Left lung (tissue), 4 donors: ENCODE measurements at regions not wholly inside any gene's neighbourhood (a gene's known extent, or its start where the extent isn't known, plus 50 kb on each side); places are given as distances from the start of the nearest gene placed in this dataset.

Experiments
- ATAC-seq: fragments of 200-7000 bp; cut with Tn5 transposase; one replicate; pipeline ENCODE4 v1.9.1; 2020; ENCODE audit warnings: moderate library complexity
- DNase-seq, 4 donors: peaks; one replicate each; pipeline ENCODE4 v3.0.0-alpha.2; 2013 to 2020
- H3K27ac ChIP-seq, 2 donors: fragments of 200-600 bp; sonication (generic) in 1 of 2; one replicate each; pipeline versions ENCODE4 v1.5.0 to v1.8.0; 2020 to 2021
- H3K27me3 ChIP-seq, 2 donors: fragments of 200-600 bp; sonication (generic) in 1 of 2; one replicate each; pipeline versions ENCODE4 v1.5.0 to v1.8.0; 2020 to 2021
- H3K36me3 ChIP-seq, 2 donors: fragments of 200-600 bp; sonication (generic) in 1 of 2; one replicate each; pipeline versions ENCODE4 v1.5.0 to v1.8.0; 2020 to 2021
- H3K4me1 ChIP-seq, 2 donors: fragments of 200-600 bp; one replicate each; pipeline ENCODE4 v1.8.0; 2021
- H3K4me3 ChIP-seq, 2 donors: fragments of 200-600 bp; sonication (generic) in 1 of 2; one replicate each; pipeline versions ENCODE4 v1.5.0 to v1.8.0; 2020 to 2021; ENCODE audit warnings: mild to moderate bottlenecking in 1 of 2
- H3K9me3 ChIP-seq, 2 donors: fragments of 200-600 bp; sonication (generic) in 1 of 2; one replicate each; pipeline versions ENCODE4 v1.5.0 to v1.8.0; 2020 to 2021
- CTCF ChIP-seq, 2 donors: fragments of 200-600 bp; sonication (generic) in 1 of 2; IDR thresholded peaks; one replicate each; pipeline versions ENCODE4 v1.5.0 to v1.8.0; 2021; ENCODE audit warnings: antibody characterized with exemption in 2 of 2
- intact Hi-C, 2 donors: fragments of 100-400 bp; cut with DNase I; formaldehyde crosslinking; loops; one replicate each; pipeline versions ENCODE4 v1.11.2 to v1.14.2; 2022
- donor health status: DM: no; HTN: yes; CAD: no.
- donor health status: DM: no; HTN: no; CAD: no.

GRCh38 chr1:95854457-95854856 lies 620.4 kb downstream of the RWDD3 start:
- no peak overlapping the region for H3K4me3 ChIP-seq
- H3K4me1 ChIP-seq = no peaks in the 10 kb centered on the region
- DNase-seq (peak in 1 of 4 donors; percentile 45), ATAC-seq (no peak)
- no peak for TF ChIP-seq CTCF (IDR thresholded peaks at IDR 0.05)
- intact Hi-C loops = no loop called here
- no peaks in the 10 kb centered on the region for H3K27me3 ChIP-seq
- H3K9me3 ChIP-seq = peaks cover 0 to 10% of the 10 kb centered on the region in 2 donors
- H3K27ac ChIP-seq = no peak overlapping the region
- H3K36me3 ChIP-seq = no peaks in the 10 kb centered on the region

- ATAC-seq (no peak), DNase-seq (no peak)
- H3K4me3 ChIP-seq = no peak overlapping the region
- no peak overlapping the region for H3K27ac ChIP-seq
- intact Hi-C loops = no loop called here
- no peaks in the 10 kb centered on the region for H3K9me3 ChIP-seq
- no peaks in the 10 kb centered on the region for H3K4me1 ChIP-seq
- H3K36me3 ChIP-seq = no peaks in the 10 kb centered on the region
- TF ChIP-seq CTCF (IDR thresholded peaks at IDR 0.05) = no peak
- no peaks in the 10 kb centered on the region for H3K27me3 ChIP-seq
Observed at GRCh38 chr1:95863086-95863485, 629.1 kb downstream of the RWDD3 start.

- ATAC-seq (no peak), DNase-seq (no peak)
- no peaks in the 10 kb centered on the region for H3K27me3 ChIP-seq
- no peak overlapping the region for H3K27ac ChIP-seq
- H3K36me3 ChIP-seq = no peaks in the 10 kb centered on the region
- no peaks in the 10 kb centered on the region for H3K4me1 ChIP-seq
- intact Hi-C loops = no loop called here
- H3K4me3 ChIP-seq = no peak overlapping the region
- no peak for TF ChIP-seq CTCF (IDR thresholded peaks at IDR 0.05)
- peaks cover 0 to 2% of the 10 kb centered on the region in 2 donors for H3K9me3 ChIP-seq
Observed at GRCh38 chr1:95865769-95866168, 631.8 kb downstream of the RWDD3 start.

- H3K36me3 ChIP-seq = no peaks in the 10 kb centered on the region
- intact Hi-C loops = no loop called here
- no peak for DNase-seq
Observed at GRCh38 chr1:95876276-95876675, 642.3 kb downstream of the RWDD3 start.

DNA sequence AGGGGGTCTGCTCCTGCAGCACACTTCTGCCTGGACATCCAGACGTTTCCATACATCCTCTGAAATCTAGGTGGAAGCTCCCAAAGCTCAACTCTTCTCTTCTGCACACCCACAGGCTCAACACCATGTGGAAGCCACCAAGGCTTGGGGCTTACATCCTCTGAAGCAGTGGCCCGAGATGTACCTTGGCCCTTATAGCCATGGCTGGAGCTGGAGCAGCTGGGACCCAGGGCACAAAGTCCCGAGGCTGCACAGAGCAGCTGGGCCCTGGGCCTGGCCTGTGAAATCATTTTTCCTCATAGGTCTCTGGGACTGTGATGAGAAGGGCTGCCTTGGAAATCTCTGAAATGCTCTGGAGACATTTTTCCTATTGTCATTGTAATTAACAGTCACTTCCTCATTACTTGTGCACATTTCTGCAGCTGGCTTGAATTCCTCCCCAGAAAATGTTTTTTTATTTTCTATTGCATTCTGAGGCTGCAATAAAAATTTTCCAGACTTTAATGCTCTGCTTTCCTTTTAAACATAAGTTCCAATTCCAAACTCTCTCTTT lies 645.6 kb downstream of the RWDD3 start:
- no peak for ATAC-seq
- no peak overlapping the region for H3K27ac ChIP-seq
- H3K4me3 ChIP-seq = no peak overlapping the region
- no peaks in the 10 kb centered on the region for H3K27me3 ChIP-seq
- peaks cover 0 to 9% of the 10 kb centered on the region in 2 donors for H3K9me3 ChIP-seq
- no peaks in the 10 kb centered on the region for H3K36me3 ChIP-seq
- intact Hi-C loops = no loop called here
- no peaks in the 10 kb centered on the region for H3K4me1 ChIP-seq
- no peak for TF ChIP-seq CTCF (IDR thresholded peaks at IDR 0.05)
- DNase-seq = no peak

More at GRCh38 chr1:95876276-95876675, 642.3 kb downstream of the RWDD3 start:
- Histone ChIP-seq H3K27me3 (no peaks in the 10 kb centered on the region), H3K4me3 (no peak overlapping the region), H3K9me3 (peaks cover 0 to 9% of the 10 kb centered on the region in 2 donors), H3K27ac (no peak overlapping the region), H3K4me1 (no peaks in the 10 kb centered on the region)
- ATAC-seq = no peak
- no peak for TF ChIP-seq CTCF (IDR thresholded peaks at IDR 0.05)
